HG03571 (cell line): ENCODE measurements at regions not wholly inside any gene's neighbourhood (a gene's known extent, or its start where the extent isn't known, plus 50 kb on each side); places are given as distances from the start of the nearest gene placed in this dataset.
"Not testable (repeated sequence)": the region's sequence is repeated elsewhere in the genome, so short reads cannot be mapped to it uniquely, and the experiment has no call there.

Experiments
- ATAC-seq: cut with Tn5 transposase; IDR thresholded peaks from one replicate; pipeline ENCODE4 v1.9.1; 2021; ENCODE audit not compliant: unreplicated experiment

- ATAC-seq, result no peak
Observed at GRCh38 chr1:193905288-193906085, 719.1 kb upstream of the B3GALT2 start.

- ATAC-seq, result no peak
Observed at GRCh38 chr1:193891788-193892187, 705.4 kb upstream of the B3GALT2 start.

- no peak for ATAC-seq
Observed at GRCh38 chr1:193890935-193891334, 704.5 kb upstream of the B3GALT2 start.

DNA sequence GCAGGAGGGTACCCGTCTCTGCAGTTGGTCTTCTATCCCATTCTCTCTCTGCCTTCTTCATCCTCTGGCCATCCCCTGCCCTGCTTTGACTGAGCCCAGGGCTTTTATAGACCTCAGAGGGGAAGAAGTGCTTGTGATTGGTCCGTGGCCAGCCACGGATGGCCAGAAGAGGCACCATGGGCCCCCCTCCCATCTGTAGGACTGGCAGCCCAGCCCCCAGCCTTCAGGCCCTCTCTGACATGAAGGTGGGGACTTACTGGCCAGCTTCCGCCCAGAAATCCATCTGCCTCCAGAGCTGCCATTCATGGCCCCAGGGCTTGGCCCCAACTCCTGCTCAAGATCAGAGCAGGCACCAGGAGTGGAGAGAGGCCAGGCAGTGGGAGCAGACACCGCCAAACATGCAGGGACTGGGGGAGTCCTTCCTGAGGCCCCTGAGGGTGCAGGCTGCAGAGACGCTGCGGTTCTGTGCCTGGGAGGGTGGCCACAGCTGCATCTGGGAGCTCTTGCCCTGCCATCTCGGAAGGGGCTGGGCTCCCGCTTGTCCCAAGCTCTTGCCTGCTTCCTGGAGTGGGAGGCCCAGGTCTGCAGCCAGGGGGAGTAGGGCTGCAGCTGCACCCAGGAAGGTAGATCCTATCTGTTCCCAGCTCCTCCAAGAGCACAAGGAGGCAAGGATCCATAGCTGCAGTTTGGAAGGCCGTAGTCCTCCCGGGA is 698.6 kb upstream of the B3GALT2 start:
- no peak for ATAC-seq

DNA sequence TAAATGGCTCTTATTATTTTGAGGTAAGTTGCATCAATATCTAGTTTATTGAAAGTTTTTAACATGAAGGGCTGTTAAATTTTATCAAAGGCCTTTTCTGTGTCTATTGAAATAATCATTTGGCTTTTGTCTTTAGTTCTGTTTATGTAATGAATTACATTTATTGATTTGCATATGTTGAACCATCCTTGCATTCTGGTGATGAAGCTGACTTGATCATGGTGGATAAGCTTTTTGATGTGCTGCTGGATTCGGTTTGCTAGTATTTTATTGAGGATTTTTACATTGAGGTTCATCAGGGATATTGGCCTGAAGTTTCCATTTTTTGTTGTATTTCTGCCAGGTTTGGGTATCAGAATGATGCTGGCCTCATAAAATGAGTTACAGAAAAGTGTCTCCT is 691.5 kb upstream of the B3GALT2 start:
- ATAC-seq, result not testable (repeated sequence)

- no peak for ATAC-seq
Observed at GRCh38 chr1:193868425-193868824, 682.0 kb upstream of the B3GALT2 start.

- no peak for ATAC-seq
Observed at GRCh38 chr1:193856261-193856660, 669.8 kb upstream of the B3GALT2 start.

DNA sequence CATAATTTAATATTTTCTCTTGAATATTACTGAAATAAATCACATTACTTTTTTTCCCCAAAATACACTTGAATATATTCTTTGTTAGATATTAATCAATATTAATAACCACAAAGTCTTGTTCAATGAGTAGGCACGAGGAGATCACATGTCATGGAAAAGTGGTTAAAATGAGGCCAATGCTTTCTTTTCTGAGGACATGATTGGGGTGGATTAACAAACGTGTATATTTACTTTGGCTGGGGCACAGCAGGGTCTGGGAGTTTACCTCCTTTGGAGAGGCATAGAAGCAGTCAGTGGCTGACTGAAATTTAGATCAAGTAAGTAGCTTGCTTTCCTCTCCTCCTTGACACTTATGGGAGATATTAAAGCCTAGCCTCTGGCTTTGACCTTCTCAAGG is 664.3 kb upstream of the B3GALT2 start:
- no peak for ATAC-seq

GRCh38 chr1:193846876-193847604 is 660.6 kb upstream of the B3GALT2 start:
- ATAC-seq, result no peak

DNA sequence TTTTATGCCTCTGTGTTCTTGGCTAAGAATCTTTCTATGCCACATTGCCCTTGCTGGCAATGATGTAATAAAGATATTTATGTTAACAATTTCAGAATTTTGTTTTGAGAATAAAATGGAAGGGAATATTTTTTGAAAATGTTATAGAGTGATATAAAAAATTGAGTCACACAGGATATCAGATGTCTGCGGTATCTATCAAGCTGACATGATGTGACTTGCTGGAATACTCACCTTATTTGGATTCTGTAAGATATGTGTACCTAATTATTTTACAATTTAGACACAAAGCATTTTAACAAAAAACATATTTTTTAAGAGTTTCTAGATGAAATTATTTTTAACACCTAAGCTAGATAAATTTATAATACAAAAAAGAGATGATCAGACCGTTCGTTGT is 660.0 kb upstream of the B3GALT2 start:
- ATAC-seq, result no peak

GRCh38 chr1:193841857-193842256 is 655.4 kb upstream of the B3GALT2 start:
- ATAC-seq, result no peak

DNA sequence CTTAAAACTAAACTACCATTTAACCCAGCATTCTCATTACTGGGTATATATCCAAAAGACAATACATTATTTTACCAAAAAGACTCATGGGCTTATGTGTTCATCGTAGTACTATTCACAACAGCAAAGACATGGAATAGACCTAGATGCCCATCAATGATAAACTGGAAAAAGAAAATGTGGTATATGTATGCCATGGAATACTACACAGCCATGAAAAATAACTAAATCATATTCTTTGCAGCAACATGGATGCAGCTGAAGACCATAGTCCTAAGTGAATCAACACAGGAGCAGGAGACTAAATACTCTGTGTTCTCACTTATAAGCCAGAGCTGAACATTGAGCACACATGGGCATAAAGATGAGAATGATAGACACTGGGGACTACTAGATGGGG is 645.1 kb upstream of the B3GALT2 start:
- ATAC-seq, result no peak

DNA sequence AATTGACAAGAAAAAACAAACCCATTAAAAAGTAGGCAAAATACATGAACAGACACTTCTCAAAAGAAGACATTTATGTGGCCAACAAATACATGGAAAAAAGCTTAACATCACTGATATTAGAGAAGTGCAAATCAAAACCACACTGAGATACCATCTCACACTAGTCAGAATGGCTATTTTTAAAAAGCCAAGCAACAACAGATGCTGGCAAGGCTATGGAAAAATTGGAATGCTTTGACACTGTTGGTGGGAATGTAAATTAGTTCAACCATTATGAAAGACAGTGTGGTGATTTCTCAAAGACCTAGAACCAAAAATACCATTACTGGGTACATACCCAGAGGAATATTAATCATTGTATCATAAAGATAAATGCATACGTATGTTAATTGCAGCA is 641.1 kb upstream of the B3GALT2 start:
- ATAC-seq, result no peak

DNA sequence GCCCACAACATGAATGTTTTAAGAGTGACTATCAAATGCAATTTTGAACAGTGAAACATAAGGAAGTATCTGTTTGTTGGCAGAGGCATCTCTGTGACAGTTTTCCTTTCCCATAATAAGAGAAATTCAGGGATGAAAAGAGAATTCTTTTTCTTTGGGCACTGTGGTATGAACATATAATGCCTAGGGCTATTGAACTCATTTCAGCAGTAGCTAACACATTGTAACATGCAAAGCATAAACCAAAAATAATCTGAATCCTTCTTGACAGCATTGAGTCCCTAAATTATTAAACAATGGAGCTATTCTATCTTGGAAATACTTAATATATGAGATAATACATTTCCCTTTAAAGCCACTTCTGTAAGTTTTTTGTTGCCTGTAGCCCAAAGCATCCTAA is 633.0 kb upstream of the B3GALT2 start:
- no peak for ATAC-seq

DNA sequence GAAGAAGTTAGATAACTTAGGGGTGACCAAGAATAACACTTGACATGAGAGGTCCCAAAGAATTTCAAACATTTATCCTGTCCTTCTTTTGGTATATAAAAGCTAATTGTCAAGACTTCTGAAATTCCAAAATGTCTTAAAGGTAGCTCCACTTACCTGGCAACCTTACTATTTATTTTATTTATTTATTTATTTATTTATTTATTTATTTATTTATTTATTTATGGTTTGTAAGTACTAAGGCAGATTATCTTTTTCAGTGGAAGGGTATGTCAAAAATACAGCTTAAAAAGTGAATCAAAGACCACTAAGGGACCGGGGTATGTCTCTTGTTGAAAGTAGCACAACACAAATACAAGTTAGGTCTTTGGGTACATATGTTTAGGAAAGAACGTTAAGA is 620.8 kb upstream of the B3GALT2 start:
- no peak for ATAC-seq

DNA sequence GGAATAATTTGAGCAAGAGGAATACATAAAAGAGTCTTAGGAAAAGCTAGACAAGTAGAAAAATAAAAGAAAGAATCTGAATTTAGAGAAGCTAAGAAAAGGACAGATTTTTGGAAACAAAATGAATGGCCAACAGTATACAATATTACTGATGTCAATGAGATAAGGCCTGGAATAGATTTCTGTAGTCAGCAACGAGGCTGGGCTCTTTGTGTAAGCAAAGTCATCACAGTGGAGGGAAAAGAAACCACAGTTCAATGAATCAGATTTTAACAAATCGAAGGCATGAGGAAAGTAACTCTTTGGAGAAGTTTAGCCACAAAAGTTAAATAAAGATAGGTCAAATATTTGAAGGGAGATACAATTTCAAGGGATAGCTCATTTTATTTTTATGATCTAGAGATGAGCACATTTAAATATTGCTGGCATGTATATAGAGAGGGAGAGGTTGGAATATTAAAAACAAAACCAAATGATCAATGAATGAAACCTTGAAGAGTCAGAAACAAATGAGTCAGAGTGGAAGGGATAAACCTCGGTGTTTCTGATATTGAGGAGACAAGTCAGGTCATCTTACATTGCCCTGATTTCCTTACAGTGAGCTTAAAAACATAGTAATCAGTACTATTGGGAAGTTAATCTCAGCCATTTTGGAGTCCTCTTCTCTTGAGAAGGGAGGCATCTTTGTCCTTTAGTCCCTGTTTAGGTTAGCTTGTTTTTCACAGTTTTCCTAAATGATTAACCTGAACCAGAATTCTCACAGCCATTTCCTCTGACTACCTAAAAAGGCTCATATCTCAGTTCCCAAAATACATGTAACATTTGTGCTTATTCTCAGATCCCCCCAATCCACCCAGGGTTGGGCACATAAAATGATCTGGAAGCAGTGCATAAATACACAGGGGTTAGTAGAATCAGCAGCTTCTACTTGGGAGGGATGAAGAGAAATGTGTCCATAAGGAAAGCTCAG is 620.0 kb upstream of the B3GALT2 start:
- peak; percentile 48 for ATAC-seq

- ATAC-seq, result no peak
Observed at GRCh38 chr1:193799948-193800690, 613.7 kb upstream of the B3GALT2 start.

- ATAC-seq, result no peak
Observed at GRCh38 chr1:193799371-193799770, 613.0 kb upstream of the B3GALT2 start.

DNA sequence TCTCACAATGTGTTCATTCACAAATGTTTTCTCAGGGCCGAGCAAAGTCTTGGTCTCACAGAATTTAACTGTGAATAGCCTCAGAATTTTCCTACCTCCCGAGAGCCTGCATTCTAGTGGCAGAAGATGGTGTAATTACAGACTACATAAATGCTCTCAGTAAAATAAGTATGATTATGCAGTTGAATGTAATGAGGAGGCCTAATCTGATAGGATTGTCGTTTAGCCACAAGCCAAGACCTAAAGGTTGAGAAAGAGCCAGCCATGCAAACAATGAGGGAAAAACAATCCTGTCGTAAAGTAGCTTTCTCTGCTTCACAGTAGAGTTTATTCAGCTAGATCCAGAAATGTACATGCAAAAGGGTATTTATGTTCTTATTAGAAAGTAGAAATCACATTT is 607.8 kb upstream of the B3GALT2 start:
- ATAC-seq, result no peak

DNA sequence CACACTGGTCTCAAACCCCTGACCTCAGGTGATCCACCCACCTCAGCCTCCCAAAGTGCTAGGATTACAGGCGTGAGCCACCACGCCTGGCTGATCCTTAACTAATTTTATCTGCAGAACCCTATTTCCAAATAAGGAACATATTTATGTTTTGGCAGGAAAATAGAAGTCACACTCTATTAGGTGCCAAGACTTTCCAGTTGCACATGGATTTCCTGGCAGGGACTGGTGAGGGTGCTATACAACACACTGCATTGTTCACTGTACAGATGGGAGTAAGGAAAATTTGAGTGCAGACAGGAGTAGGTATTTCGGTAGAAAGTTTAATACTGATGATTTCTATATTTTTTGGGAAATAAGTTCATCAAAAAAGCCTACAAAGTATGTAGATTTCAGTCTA is 605.3 kb upstream of the B3GALT2 start:
- ATAC-seq, result no peak
